IPS-NIHi11 (cell line): ENCODE measurements at regions not wholly inside any gene's neighbourhood (a gene's known extent, or its start where the extent isn't known, plus 50 kb on each side); places are given as distances from the start of the nearest gene placed in this dataset.
"Not testable (repeated sequence)": the region's sequence is repeated elsewhere in the genome, so short reads cannot be mapped to it uniquely, and the experiment has no call there.

Experiments
- DNase-seq: peaks from one replicate; pipeline ENCODE4 v3.0.0; 2012; ENCODE audit warnings: mixed read lengths, low spot score

DNA sequence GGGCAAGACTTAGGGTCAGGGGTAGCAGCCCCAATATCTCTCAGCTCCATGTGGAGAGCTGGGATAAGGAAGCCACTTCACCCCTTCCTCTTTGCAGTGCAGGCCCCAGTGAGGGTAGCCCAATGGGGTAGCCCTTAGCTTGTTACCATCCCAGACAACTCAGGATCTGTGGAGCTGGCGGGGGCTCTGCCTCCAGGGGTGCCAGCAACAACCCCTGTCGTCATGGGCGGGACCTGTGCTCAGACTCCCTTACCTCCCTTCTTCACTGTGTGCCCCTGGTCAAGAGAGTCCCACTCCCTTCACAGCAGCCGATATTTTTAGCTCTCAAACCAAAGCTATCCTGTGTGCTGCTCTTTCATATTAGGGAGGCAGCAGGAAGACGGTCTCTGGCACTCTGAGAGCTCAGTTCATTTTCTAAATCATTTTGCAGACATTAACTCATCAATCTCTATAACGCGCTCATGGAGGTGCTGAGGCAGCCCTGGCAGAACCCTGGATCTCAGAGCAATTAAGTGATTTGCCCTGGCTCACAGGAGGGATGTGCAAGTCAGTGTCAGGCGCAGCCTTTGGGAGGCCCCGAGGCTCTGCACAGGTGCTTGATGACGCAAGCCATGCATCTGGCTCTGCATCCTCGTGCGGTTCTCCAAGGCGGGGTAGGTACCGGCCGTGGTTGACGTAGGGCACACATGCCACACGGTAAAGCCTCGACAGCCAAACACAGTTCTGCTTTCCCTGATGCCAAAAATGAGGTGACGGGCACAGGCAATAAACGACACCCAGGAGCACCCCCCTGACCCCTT is 357.6 kb downstream of the SHANK2 start:
- DNase-seq: no peak

DNA sequence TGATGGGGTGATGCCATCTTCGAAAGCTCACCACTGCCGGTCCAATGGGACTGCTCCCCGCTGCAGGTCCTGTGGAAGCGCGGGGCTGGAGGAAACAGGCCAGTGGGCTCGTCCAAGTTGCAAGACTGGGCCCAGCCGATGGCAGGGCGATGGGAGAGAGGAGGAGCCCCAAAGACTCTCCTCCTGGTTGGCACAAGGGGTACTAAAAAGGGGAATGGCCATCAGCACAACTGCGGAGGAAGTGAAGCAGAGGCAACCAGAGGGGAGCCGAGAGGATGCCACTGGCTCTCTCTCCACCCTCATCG is 357.1 kb downstream of the SHANK2 start:
- DNase-seq: no peak

- no peak for DNase-seq
Observed at GRCh38 chr11:70897429-70897828, 354.9 kb downstream of the SHANK2 start.

- no peak for DNase-seq
Observed at GRCh38 chr11:70899616-70900015, 352.8 kb downstream of the SHANK2 start.

DNA sequence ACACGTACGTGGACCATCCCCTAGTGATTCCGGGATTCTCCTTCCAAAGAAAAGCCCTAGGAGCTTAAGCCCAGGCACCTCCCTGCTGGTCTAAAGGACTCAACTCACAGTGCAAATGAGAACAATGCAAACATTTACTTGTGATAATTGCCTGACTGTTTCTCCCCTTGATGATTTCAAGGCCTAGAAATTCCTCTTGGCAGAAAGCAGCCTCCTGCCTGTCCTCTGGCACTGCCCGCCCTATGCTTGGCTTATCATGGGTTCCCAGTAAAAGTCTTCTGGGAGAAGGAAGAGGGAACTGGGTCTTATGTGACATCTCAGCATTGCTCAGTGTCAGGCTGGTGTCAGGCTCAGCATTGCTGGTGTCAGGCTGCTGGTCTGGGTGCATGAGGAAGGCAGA is 351.8 kb downstream of the SHANK2 start:
- no peak for DNase-seq

- no peak for DNase-seq
Observed at GRCh38 chr11:70901951-70902521, 350.3 kb downstream of the SHANK2 start.

DNA sequence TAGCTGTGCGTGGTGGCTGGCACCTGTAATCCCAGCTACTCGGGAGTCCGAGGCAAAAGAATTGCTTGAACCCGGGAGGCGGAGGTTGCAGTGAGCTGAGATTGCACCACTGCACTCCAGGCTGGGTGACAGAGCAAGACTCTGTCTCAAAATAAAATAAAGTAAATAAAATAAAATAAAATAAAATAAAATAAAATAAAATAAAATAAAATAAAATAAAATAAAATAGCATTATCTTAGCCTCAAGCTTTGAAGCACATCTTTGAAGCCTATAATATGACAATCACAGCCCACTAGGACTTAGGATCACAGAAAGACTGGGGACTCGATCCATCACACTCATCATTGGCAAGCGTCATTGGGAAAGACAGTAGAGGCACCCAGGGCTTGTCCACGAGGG is 349.1 kb downstream of the SHANK2 start:
- not testable (repeated sequence) for DNase-seq

DNA sequence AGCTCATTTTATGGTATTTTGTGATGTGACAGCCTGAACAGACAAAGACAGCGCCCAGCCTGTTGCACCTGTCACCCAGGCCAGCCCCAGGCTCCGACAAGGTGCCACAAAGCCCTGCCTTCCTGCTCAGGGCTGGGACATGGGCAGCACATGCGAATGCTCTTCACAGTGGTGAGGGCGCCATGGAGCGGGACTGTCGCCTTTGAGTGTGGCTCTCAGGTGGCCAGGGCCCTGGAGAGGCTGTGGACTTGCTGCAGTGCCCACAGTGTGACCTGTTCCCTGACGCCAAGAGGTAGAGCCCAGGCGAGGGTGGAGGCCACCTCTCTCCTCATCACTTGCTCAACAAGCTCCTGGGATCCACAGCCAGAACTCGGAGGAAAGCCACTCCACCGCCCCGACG is 346.3 kb downstream of the SHANK2 start:
- no peak for DNase-seq

GRCh38 chr11:70908223-70908622 is 344.2 kb downstream of the SHANK2 start:
- no peak for DNase-seq

DNA sequence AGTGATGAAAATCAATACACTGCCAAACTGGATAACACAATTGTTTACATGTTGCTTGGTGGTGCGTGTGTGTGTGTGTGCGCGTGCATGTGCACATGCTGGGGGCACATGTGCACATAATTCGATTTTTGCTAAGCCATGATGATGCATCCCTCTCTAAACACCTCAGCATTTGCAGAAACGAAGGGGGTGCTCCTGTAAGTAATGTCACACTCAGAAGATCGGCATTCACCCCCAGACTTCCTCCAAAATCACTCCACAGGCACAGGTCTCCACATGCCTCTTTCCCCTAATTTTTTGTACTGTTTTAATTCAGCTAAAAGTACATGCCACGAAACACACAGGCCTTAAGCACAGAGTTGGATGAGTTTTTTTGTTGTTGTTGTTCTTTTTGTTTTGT is 341.5 kb downstream of the SHANK2 start:
- no peak for DNase-seq

DNA sequence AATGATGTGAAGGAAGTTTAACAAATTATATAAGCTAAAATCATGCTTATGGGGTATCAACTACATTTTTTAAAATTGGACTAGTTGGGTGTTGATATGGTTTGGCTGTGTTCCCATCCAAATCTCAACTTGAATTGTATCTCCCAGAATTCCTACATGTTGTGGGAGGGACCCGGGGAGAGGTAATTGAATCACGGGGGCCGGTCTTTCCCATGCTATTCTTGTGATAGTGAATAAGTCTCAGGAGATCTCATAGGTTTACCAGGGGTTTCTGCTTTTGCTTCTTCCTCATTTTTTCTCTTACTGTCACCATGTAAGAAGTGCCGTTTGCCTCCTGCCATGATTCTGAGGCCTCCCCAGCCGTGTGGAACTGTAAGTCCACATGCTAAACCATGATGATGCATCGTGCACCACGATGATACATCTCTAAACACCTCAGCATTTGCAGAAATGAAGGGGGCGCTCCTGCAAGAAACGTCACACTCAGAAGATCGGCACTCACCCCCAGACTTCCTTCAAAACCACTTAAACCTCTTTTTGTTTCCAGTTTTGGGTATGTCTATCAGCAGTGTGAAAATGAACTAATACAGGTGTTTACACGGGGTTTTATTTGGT is 340.0 kb downstream of the SHANK2 start:
- no peak for DNase-seq

DNA sequence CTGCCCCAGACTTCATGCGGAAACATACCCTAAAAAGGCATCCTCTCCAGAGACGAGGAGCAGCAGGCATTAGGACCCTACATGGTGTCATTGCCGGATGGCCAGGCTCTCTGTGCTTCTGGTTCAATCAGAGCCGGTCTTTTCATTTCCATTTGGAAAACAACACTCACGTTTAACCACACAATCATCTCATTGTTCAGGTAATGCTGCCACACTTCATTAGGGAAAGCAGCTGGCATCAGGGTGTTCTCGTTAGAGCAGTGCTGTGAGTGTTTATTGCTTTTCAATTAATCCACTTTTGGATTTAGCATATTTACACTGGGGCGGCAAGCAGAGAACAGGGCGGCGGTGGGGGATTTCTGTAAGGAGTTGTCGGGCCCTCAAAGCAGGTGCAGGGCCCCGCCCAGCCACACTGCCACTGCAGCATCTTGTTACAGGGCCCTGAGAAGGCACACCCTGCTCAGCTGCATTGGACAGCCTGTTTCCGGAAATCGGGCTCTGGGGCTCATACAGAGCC is 338.6 kb downstream of the SHANK2 start:
- DNase-seq: peak; percentile 52

- DNase-seq: no peak
Observed at GRCh38 chr11:70914496-70914895, 337.9 kb downstream of the SHANK2 start.

DNA sequence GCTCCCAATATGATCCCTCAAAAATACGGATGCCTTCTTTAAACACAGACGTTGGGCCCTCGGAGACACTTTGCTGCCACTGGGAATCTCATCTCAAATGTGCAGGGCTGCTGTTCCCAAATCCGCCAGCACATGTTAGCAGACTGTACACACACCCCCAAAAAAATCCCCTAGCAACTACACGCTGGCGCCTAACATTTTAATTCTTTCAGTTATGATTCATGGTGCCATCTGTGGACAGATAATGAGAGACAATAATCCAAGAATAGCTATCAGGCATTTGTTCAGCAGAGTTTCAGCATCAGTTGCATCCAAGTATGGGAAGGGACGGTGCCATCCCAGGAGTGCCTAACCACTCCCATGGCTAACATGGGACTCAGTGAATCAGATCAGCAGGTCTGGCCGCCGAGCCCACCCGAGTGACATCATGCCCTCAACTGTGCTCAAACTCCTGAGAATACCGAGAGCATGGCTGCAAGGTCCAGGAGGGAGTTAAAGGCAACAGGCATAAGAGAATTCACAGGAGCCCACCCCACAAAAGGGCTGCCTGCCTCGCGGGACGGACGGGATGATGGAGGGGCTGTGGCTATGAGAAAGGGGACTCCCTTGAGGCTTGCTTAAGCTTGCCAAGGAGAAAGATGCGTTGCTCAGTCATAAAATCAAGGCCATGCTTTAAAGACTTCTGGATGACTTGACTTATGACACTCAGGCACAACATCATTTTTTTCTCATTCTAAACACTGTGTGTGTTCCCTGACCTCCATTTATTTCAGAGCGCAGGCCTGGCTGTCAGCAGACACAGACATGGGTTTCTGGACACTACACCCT is 337.0 kb downstream of the SHANK2 start:
- DNase-seq: no peak

- no peak for DNase-seq
Observed at GRCh38 chr11:70916351-70916750, 336.0 kb downstream of the SHANK2 start.

- DNase-seq: no peak
Observed at GRCh38 chr11:70918242-70918641, 334.1 kb downstream of the SHANK2 start.

- no peak for DNase-seq
Observed at GRCh38 chr11:70921804-70922203, 330.6 kb downstream of the SHANK2 start.

DNA sequence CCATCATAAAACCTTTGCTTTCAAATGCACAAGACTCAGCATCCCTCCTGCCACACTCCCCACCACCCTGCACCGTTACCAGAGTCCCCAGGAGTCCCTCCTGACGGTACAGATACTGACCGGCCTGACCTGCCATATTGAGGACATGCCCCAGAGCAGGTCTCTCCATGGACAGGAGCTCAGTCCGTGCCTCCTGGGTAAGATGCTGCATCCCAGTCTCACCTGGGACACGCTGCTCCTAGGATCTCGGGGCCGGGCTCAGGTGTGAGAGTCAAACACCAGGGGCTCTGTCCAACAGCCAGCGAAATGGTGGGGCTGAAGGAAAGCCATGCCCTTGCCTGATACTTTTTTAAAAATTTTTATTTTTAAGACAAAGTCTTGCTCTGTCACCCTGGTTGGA is 328.3 kb downstream of the SHANK2 start:
- DNase-seq: no peak

DNA sequence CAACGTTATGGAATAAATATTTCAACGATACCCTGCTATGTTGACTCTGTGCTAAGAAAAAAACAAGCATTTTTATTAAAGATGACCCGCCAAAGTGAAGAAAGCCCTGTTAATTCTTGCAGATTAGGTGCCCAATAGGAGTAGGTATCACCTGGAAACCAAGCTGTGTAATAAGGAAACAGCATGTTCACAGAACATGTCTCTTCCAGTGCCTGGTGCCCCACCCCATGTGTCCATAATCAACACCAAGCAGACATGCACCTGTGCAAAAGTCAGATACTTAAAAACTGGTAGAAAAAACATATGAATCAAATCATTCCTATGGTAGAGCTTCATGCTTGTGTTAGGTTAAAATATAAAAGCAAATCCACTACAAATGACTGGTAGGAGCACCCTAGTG is 327.1 kb downstream of the SHANK2 start:
- no peak for DNase-seq

DNA sequence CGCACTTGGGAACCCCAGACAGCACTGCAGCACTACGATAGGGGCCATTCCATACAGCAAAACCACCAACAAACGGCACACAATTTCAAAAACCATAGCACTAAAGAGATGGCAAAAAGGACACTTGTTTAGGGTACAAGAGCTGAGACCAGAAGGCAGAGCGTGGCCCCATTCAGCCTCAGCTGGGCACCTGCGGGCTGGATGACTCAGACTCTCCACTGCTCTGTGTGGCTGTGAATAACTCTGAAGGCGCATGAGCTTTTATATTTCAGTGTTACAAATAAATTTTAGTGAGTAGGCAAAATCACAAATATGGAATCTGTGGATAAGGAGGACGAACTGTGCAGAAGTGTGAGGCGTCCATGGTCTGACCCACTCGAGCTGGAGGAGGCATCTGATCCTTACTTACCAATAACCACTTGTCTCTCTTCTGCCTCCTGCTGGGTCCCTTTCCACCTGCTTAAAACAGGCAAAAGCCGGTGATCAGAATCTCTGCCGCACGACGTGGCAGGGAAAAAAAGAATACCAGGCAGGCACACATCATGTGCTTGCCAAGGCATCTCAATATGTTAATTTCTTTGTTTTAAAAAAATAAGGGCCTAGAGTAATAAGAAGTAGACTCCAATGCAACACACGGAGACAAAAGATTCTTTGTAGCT is 325.7 kb downstream of the SHANK2 start:
- DNase-seq: no peak

- DNase-seq: peak; percentile 36
Observed at GRCh38 chr11:70928854-70929598, 323.4 kb downstream of the SHANK2 start.
